Left colon (tissue), 2 donors: ENCODE measurements at regions not wholly inside any gene's neighbourhood (a gene's known extent, or its start where the extent isn't known, plus 50 kb on each side); places are given as distances from the start of the nearest gene placed in this dataset.

Experiments
- ATAC-seq: fragments of 200-7000 bp; cut with Tn5 transposase; one replicate; pipeline ENCODE4 v1.9.1; 2020; ENCODE audit warnings: mild to moderate bottlenecking, moderate library complexity
- DNase-seq, 2 donors: peaks; one replicate each; pipeline ENCODE4 v3.0.0-alpha.2; 2020
- intact Hi-C, 2 donors: fragments of 100-400 bp; cut with DNase I in 1 of 2; cut with micrococcal nuclease in 1 of 2; formaldehyde crosslinking; loops; one replicate each; pipeline versions ENCODE4 v1.11.2 to v1.14.0; 2022; cut with DNase I, micrococcal nuclease
- donor health status: DM: no; HTN: no; CAD: no.
- donor health status: DM: yes; HTN: yes; CAD: no.

GRCh38 chr6:142666599-142667185 is 278.3 kb downstream of the HIVEP2 start:
- intact Hi-C loops: no loop called here
- DNase-seq (no peak), ATAC-seq (no peak)

- ATAC-seq (no peak), DNase-seq (no peak)
- intact Hi-C loops: no loop called here
These were observed 275.3 kb downstream of the HIVEP2 start for GRCh38 chr6:142669471-142670351.

GRCh38 chr6:142671791-142672190 is 273.2 kb downstream of the HIVEP2 start:
- intact Hi-C loops: no loop called here
- DNase-seq (no peak), ATAC-seq (no peak)

- DNase-seq (no peak), ATAC-seq (no peak)
- intact Hi-C loops: no loop called here
These were observed 269.5 kb downstream of the HIVEP2 start for GRCh38 chr6:142675517-142675916.

GRCh38 chr6:142676027-142676443 is 268.9 kb downstream of the HIVEP2 start:
- DNase-seq (no peak), ATAC-seq (no peak)
- intact Hi-C loops: no loop called here

- ATAC-seq (no peak), DNase-seq (no peak)
- intact Hi-C loops: no loop called here
These were observed 268.3 kb downstream of the HIVEP2 start for GRCh38 chr6:142676647-142677192.

GRCh38 chr6:142679907-142680700 is 264.9 kb downstream of the HIVEP2 start:
- no peak for DNase-seq

GRCh38 chr6:142681099-142681498 is 263.9 kb downstream of the HIVEP2 start:
- ATAC-seq: no peak
- intact Hi-C loops: no loop called here
- no peak for DNase-seq

More at GRCh38 chr6:142679907-142680700, 264.9 kb downstream of the HIVEP2 start:
- no peak for ATAC-seq
- intact Hi-C loops: no loop called here

GRCh38 chr6:142682985-142683384 is 262.0 kb downstream of the HIVEP2 start:
- no peak for ATAC-seq
- intact Hi-C loops: no loop called here
- DNase-seq: no peak

- no peak for ATAC-seq
- no peak for DNase-seq
- intact Hi-C loops: no loop called here
These were observed 261.2 kb downstream of the HIVEP2 start for GRCh38 chr6:142683714-142684141.

GRCh38 chr6:142684371-142684770 is 260.6 kb downstream of the HIVEP2 start:
- DNase-seq (no peak), ATAC-seq (no peak)
- intact Hi-C loops: no loop called here

GRCh38 chr6:142685852-142686506 is 259.0 kb downstream of the HIVEP2 start:
- ATAC-seq: no peak
- DNase-seq: no peak
- intact Hi-C loops: no loop called here

- DNase-seq (no peak), ATAC-seq (no peak)
- intact Hi-C loops: no loop called here
These were observed 258.5 kb downstream of the HIVEP2 start for GRCh38 chr6:142686507-142686887.

GRCh38 chr6:142692942-142693341 is 252.0 kb downstream of the HIVEP2 start:
- DNase-seq: peak in 1 of 2 donors; percentile 62
- peak; percentile 66 for ATAC-seq
- intact Hi-C loops: loop anchor here in 1 of 2 donors (2.0 to 10.0 kb wide), 4 partner anchors 192 to 734 kb away; no protein-coding TSS in a partner anchor

- intact Hi-C loops: loop anchor here in 1 of 2 donors (2.0 to 10.0 kb wide), 4 partner anchors 191 to 733 kb away; no protein-coding TSS in a partner anchor
- ATAC-seq: no peak
- no peak for DNase-seq
These were observed 251.5 kb downstream of the HIVEP2 start for GRCh38 chr6:142693441-142693840.

GRCh38 chr6:142694054-142694453 is 250.9 kb downstream of the HIVEP2 start:
- no peak for ATAC-seq
- intact Hi-C loops: loop anchor here in 1 of 2 donors (10.0 kb wide), 2 partner anchors 191 to 261 kb away; no protein-coding TSS in a partner anchor
- DNase-seq: no peak

- ATAC-seq: no peak
- no peak for DNase-seq
- intact Hi-C loops: loop anchor here in 1 of 2 donors (10.0 kb wide), 2 partner anchors 190 to 260 kb away; no protein-coding TSS in a partner anchor
These were observed 250.0 kb downstream of the HIVEP2 start for GRCh38 chr6:142695016-142695415.
